HL-60 (cell line): ENCODE measurements at regions not wholly inside any gene's neighbourhood (a gene's known extent, or its start where the extent isn't known, plus 50 kb on each side); places are given as distances from the start of the nearest gene placed in this dataset.

ENCODE experiments used
- DNase-seq, 2 experiments: peaks; one replicate each; pipeline ENCODE4 v3.0.0-alpha.2; 2010 to 2020; ENCODE audit warnings: low read depth in 1 of 2, low spot score in 1 of 2
- H3K27ac ChIP-seq: fragments of 250-450 bp; sonication (Bioruptor Pico); replicated peaks from 2 replicates; pipeline ENCODE4 v1.5.1; 2020; ENCODE audit warnings: mild to moderate bottlenecking, moderate library complexity
- H3K27me3 ChIP-seq: fragments of 250-450 bp; sonication (Bioruptor Pico); 2 replicates; pipeline ENCODE4 v1.5.1; 2021; ENCODE audit warnings: mild to moderate bottlenecking, moderate library complexity; ENCODE audit not compliant: insufficient read depth, poor library complexity, severe bottlenecking
- H3K4me3 ChIP-seq: replicated peaks from 2 replicates; pipeline ENCODE4 v1.5.1; 2011; ENCODE audit warnings: mild to moderate bottlenecking, control low read depth, low read length; ENCODE audit not compliant: insufficient read depth
- CTCF ChIP-seq: IDR thresholded peaks from one replicate; pipeline ENCODE4 v1.5.1; 2011; ENCODE audit warnings: low read length, control low read depth, inconsistent platforms; ENCODE audit not compliant: insufficient read depth
- GABPA ChIP-seq: IDR thresholded peaks from 2 replicates; pipeline ENCODE4 v1.6.1; 2012; ENCODE audit warnings: low read depth
- POLR2AphosphoS5 ChIP-seq: IDR thresholded peaks from 2 replicates; pipeline ENCODE4 v1.6.1; 2012; ENCODE audit warnings: low read depth
- REST ChIP-seq: IDR thresholded peaks from 2 replicates; pipeline ENCODE4 v1.6.1; 2012; ENCODE audit warnings: low read depth; ENCODE audit not compliant: insufficient replicate concordance
- SPI1 ChIP-seq: IDR thresholded peaks from 2 replicates; pipeline ENCODE4 v1.6.1; 2012; ENCODE audit warnings: low read depth, mild to moderate bottlenecking, borderline replicate concordance

- no peak overlapping the region for H3K27ac ChIP-seq
- no peaks in the 10 kb centered on the region for H3K27me3 ChIP-seq
- no peak for DNase-seq
- H3K4me3 ChIP-seq = no peak overlapping the region
- TF ChIP-seq CTCF (no peak), GABPA (no peak), SPI1 (no peak), REST (no peak), POLR2AphosphoS5 (no peak)
These were observed 1004.2 kb downstream of the GRID1 start for GRCh38 chr10:85362401-85362800.

GRCh38 chr10:85377029-85377806 is 989.4 kb downstream of the GRID1 start:
- Histone ChIP-seq H3K27me3 (no peaks in the 10 kb centered on the region), H3K4me3 (no peak overlapping the region), H3K27ac (no peak overlapping the region)
- DNase-seq = no peak
- no peak for TF ChIP-seq REST
- no peak for TF ChIP-seq GABPA
- no peak for TF ChIP-seq SPI1
- TF ChIP-seq CTCF = no peak
- no peak for TF ChIP-seq POLR2AphosphoS5

- Histone ChIP-seq H3K4me3 (no peak overlapping the region), H3K27me3 (no peaks in the 10 kb centered on the region), H3K27ac (no peak overlapping the region)
- TF ChIP-seq SPI1 (no peak), POLR2AphosphoS5 (no peak), REST (no peak), GABPA (no peak), CTCF (no peak)
- no peak for DNase-seq
These were observed 987.3 kb downstream of the GRID1 start for GRCh38 chr10:85379338-85379737.
